ENCODE measurements at regions not wholly inside any gene's neighbourhood (a gene's known extent, or its start where the extent isn't known, plus 50 kb on each side); places are given as distances from the start of the nearest gene placed in this dataset.

DNA sequence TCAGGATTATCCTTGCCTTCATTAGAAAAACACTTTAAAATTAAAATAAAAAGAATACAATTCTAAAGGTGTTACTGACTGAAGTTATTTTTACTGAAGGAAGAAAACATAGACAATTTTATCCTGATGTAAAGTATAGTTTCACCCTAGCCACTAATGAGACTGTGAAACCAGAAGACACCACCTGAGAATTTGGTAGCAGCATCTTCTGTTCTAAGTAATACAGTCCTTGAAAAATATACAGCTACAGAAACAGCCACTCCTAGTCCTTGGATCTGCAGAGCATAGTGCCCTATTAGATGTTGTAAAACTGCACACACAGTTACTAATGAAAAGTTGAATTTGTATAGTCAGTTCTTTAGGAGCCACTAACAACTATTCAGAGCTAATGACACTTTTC is 377.7 kb downstream of the PRR16 start:
- H3K36me3 ChIP-seq: no peaks in the 10 kb centered on the region
- H3K27me3 ChIP-seq: no peaks in the 10 kb centered on the region
- TF ChIP-seq POLR2A (IDR thresholded peaks at IDR 0.05) (no peak), POLR2AphosphoS5 (IDR thresholded peaks at IDR 0.05) (no peak), EP300 (IDR thresholded peaks at IDR 0.05) (no peak)
- TF ChIP-seq, protein P1, sequence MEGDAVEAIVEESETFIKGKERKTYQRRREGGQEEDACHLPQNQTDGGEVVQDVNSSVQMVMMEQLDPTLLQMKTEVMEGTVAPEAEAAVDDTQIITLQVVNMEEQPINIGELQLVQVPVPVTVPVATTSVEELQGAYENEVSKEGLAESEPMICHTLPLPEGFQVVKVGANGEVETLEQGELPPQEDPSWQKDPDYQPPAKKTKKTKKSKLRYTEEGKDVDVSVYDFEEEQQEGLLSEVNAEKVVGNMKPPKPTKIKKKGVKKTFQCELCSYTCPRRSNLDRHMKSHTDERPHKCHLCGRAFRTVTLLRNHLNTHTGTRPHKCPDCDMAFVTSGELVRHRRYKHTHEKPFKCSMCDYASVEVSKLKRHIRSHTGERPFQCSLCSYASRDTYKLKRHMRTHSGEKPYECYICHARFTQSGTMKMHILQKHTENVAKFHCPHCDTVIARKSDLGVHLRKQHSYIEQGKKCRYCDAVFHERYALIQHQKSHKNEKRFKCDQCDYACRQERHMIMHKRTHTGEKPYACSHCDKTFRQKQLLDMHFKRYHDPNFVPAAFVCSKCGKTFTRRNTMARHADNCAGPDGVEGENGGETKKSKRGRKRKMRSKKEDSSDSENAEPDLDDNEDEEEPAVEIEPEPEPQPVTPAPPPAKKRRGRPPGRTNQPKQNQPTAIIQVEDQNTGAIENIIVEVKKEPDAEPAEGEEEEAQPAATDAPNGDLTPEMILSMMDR (IDR thresholded peaks at IDR 0.05): no peak
- no peak overlapping the region for H3K27ac ChIP-seq
- H3K4me3 ChIP-seq: no peak overlapping the region
- no peaks in the 10 kb centered on the region for H3K4me1 ChIP-seq
- H3K9me3 ChIP-seq: no peaks in the 10 kb centered on the region
- no peak for DNase-seq
- intact Hi-C loops (cut with DNase I; ENCODE audit: low total_unique reads): no loop called here

DNA sequence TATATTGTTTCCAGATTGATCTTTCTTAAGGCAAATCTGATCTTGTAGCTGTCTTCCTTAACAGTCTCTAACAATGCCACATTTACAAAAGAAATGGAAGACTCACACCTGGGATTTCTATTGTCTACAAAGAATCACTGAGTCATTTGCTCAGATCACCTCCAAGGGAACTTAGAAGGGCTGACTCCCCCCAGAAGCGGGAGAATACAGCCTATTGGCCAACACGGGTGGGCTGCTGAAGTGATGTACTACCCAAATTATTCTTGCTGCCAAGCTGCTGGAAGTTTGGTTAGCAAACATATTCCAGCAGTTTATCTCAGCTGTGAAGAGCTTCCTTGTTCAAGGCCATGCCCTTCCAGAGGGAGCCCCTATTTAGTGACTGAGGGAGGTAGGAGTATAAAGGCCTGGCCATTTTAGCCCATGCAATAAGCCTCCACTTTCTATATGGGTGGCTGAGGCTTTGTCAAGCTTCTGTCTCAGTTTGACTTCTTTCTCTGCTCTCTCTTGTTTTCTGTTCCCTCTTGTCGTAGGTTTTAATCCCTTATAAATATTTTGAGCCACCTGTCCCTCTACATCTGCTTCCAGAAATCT is 379.4 kb downstream of the PRR16 start:
- 52 to 67% (median 55%) methylated on average over 3 of the region's 3 CpGs for WGBS, 5 donors
- H3K4me3 ChIP-seq: no peak overlapping the region
- no peaks in the 10 kb centered on the region for H3K4me1 ChIP-seq
- no peak overlapping the region for H3K27ac ChIP-seq
- no peaks in the 10 kb centered on the region for H3K27me3 ChIP-seq
- H3K9me3 ChIP-seq: no peaks in the 10 kb centered on the region
- intact Hi-C loops (cut with DNase I; ENCODE audit: low total_unique reads): no loop called here
- H3K36me3 ChIP-seq: no peaks in the 10 kb centered on the region
- TF ChIP-seq, protein P1 (IDR thresholded peaks at IDR 0.05): no peak
- TF ChIP-seq EP300 (IDR thresholded peaks at IDR 0.05): no peak
- no peak for TF ChIP-seq POLR2A (IDR thresholded peaks at IDR 0.05)
- TF ChIP-seq POLR2AphosphoS5 (IDR thresholded peaks at IDR 0.05): no peak
- no peak for DNase-seq

DNA sequence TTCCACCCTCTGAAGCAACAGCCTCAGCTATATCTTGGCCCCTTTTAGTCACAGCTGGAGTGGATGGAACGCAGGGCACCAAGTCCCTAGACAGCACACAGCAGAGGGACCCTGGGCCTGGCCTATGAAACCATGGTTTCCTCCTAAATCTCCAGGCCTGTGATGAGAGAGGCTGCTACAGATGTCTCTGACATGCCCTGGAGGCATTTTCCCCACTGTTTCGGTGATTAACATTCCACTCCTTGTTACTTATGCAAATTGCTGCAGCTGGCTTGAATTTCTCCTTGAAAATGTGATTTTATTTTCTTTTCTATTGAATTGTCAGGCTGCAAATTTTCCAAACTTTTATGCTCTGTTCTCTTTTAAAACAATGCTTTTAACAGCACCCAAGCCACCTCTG is 384.8 kb downstream of the PRR16 start:
- intact Hi-C loops (cut with DNase I; ENCODE audit: low total_unique reads): no loop called here
- no peak for TF ChIP-seq POLR2AphosphoS5 (IDR thresholded peaks at IDR 0.05)
- Histone ChIP-seq H3K4me1 (no peaks in the 10 kb centered on the region), H3K27me3 (no peaks in the 10 kb centered on the region), H3K27ac (no peak overlapping the region), H3K4me3 (no peak overlapping the region), H3K9me3 (no peaks in the 10 kb centered on the region), H3K36me3 (no peaks in the 10 kb centered on the region)
- DNase-seq: no peak
- 75 to 89% (median 83%) methylated on average over 1 to 2 of the region's 2 CpGs for WGBS, 5 donors

DNA sequence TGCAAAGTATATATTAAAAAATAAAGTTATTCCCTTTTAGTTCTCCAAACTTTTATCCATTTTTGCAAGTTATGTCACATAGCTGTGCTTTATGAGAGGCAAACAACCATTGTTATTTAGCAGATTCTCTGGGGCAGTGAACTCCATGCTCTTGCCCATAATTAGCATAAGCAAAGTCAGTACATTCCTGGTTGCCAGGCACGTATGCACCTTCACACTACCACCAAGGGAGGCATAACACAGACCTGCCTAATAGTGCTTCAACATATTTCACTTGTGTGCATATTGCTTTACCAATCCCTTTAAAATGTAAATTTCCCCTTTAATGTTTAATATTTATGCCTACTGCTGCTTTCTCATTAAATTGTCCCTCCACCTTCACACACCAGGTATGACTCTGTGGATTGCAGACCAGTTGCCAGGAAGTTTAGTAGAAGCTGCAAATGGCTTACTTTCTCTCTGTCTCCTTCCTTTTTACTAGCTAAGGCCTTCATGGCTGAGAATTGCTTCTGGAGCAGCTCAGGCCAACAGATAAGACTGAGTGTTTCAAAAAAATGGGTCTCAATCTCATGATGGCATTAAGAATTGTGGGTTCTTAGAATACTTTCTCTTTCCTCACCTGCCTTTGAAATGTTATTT is 388.2 kb downstream of the PRR16 start:
- no peak overlapping the region for H3K27ac ChIP-seq
- no peaks in the 10 kb centered on the region for H3K4me1 ChIP-seq
- intact Hi-C loops (cut with DNase I; ENCODE audit: low total_unique reads): no loop called here
- no peaks in the 10 kb centered on the region for H3K27me3 ChIP-seq
- no peak overlapping the region for H3K4me3 ChIP-seq
- no peaks in the 10 kb centered on the region for H3K36me3 ChIP-seq
- DNase-seq: peak in 1 of 2 donors; percentile 16
- TF ChIP-seq EP300 (IDR thresholded peaks at IDR 0.05) (no peak), POLR2A (IDR thresholded peaks at IDR 0.05) (no peak), POLR2AphosphoS5 (IDR thresholded peaks at IDR 0.05) (no peak)
- TF ChIP-seq, protein P1 (IDR thresholded peaks at IDR 0.05): no peak
- H3K9me3 ChIP-seq: no peaks in the 10 kb centered on the region
- 33 to 59% (median 54%) methylated on average over 1 of the region's 1 CpG for WGBS, 5 donors

DNA sequence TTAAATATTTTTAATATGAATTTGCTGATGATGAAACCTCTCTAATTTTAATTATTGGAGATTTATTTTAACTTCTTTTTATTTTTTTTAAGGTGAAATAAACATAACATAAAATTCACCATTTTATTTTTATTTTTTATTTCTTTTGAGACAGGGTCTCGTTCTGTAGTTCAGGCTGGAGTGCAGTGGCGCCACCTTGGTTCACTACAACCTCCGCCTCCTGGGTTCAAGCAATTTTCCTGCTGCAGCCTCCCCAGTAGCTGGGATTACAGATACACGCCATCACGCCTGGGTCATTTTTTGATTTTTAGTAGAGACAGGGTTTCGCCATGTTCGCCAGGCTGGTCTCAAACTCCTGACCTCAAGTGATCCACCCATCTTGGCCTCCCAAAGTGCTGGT is 402.9 kb downstream of the PRR16 start:
- no peak overlapping the region for H3K27ac ChIP-seq
- intact Hi-C loops (cut with DNase I; ENCODE audit: low total_unique reads): no loop called here
- no peaks in the 10 kb centered on the region for H3K36me3 ChIP-seq
- H3K27me3 ChIP-seq: no peaks in the 10 kb centered on the region
- H3K9me3 ChIP-seq: no peaks in the 10 kb centered on the region
- H3K4me3 ChIP-seq: no peak overlapping the region
- no peak for TF ChIP-seq POLR2A (IDR thresholded peaks at IDR 0.05)
- no peak for TF ChIP-seq EP300 (IDR thresholded peaks at IDR 0.05)
- TF ChIP-seq, protein P1 (IDR thresholded peaks at IDR 0.05): no peak
- no peak for TF ChIP-seq POLR2AphosphoS5 (IDR thresholded peaks at IDR 0.05)
- DNase-seq: no peak
- H3K4me1 ChIP-seq: no peaks in the 10 kb centered on the region
- WGBS, 5 donors: 84 to 89% (median 87%) methylated on average over 7 of the region's 7 CpGs
